SK-N-DZ (cell line): ENCODE measurements at regions not wholly inside any gene's neighbourhood (a gene's known extent, or its start where the extent isn't known, plus 50 kb on each side); places are given as distances from the start of the nearest gene placed in this dataset.

ENCODE experiments used
- DNase-seq: peaks from one replicate; pipeline ENCODE4 v3.0.0-alpha.2; 2015; ENCODE audit warnings: low spot score

DNA sequence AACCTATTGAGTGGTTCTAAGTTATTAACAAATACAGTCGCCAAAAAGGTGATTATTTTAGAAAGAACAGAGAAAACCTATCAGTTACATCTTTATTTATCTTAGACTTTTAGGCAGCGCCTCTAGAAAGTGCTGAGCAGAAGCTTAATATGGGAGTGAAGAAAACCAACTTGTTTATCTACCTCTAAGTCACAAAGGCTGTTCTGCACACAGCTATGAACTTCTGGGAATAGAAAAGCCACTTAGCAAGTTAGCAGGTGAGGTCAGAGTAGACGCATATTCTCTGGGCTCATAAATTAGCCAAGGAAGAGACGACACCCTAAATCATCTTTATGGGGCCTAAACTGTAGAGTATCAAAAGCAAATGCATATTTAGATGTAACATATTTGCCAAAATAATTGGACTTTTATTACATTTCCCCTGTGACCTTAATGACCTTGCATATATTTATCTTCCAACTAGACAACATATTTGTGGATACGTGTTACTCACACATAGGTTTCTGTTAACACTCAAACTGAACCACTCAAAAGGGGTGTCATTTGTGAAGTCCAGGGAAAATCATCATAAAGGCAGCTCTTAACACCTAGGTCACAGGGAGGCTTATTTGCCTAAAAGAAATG lies 267.1 kb downstream of the ADGB start:
- DNase-seq = no peak

- no peak for DNase-seq
Measured at GRCh38 chr6:146866731-146867414, 268.1 kb downstream of the ADGB start.

- DNase-seq = no peak
Measured at GRCh38 chr6:146868671-146869209, 270.0 kb downstream of the ADGB start.

GRCh38 chr6:146870760-146871159 lies 272.0 kb downstream of the ADGB start:
- no peak for DNase-seq

- no peak for DNase-seq
Measured at GRCh38 chr6:146871611-146872425, 273.0 kb downstream of the ADGB start.

GRCh38 chr6:146872426-146872785 lies 273.6 kb downstream of the ADGB start:
- DNase-seq = no peak

DNA sequence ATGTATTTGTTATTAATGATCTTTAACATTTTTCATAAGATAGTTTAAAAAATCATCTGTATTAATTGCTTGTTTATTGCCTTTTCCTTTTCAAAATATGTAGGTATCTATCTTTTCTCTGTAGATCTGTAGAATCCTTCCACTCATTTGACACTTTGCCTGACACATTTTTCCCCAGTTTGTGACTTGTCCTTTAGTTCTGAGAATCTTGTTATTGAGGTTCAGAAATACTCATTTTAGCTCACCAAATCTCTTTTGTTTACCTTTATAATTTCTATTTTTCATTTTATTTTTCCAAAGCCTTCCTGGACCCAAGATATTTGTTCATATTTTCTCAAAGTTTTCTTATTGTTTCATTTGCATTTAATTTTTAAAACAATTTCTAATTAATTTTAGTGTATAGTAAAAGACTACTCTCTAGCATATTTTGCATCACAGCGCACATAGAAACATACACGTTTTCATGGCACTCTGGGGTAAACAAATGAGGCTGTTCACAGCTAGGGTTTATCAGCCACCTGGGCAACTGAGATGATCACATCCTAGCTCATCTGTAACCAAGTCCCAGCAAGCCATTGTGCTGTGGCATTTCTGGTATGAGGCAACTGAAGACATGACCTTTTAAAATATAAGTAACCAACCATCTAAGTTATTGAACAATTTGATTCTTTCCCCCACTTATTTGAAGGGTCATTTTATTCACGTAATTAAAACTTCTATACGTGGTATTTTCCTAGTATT lies 275.7 kb downstream of the ADGB start:
- DNase-seq = no peak

- no peak for DNase-seq
Measured at GRCh38 chr6:146875927-146876270, 277.1 kb downstream of the ADGB start.

DNA sequence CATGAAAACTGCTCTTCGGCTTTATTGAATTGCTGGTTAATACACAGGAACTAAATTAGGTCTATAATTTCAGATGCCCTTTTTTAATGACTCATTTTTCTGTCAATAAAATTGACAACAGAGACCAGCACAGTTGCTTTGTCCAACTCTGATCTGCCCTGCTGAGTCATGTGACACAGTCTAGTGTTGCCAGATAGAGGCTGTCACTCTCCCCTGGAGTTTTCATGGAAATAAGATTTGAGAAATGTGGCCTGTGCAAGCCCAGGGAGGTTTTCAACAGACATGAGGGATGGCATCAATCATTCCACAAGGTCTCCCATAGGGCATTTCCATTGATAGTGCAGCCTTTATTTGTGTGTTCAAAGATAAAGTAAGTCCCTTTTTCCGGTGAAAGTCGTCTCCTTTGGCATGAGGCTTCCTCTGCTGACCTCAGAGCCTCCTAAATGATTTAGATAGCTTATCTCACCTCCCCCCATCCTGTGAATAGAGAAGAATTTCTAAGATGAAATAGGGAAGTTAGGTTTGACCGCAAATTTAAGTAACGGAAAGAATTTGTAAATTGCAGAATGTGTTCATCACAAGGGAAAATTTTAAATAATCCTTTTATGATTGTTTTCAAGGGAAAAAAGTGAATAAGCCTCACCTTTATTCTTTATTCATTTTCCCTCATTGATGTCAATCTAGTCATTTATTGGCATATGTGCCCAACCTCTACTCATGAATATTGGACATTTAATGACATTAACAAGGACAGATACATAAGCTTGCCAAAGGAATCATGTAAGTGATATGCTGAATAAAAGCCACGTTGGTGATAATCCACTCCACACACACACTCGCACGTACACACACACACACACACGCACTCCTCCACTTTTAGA lies 277.7 kb downstream of the ADGB start:
- DNase-seq = peak; percentile 64

- no peak for DNase-seq
Measured at GRCh38 chr6:146878168-146878951, 279.6 kb downstream of the ADGB start.

DNA sequence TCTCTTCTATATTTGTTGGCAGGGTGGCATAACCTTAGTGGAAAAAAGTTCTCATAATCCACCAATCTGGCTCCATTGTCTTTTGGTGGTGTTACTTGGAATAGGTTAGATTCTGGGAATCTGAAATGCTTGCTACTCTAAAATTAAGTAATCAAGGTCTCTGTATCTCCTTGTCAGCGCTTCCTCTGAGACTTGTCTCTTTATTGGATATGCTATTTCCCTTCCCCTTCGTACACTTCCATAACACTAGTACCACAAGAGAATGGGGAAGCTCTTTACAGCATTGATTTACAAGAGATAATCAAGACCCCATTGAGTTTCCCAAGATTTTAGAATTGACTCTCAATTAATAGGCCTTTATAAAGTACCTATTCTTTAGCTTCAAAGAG lies 280.2 kb downstream of the ADGB start:
- no peak for DNase-seq

DNA sequence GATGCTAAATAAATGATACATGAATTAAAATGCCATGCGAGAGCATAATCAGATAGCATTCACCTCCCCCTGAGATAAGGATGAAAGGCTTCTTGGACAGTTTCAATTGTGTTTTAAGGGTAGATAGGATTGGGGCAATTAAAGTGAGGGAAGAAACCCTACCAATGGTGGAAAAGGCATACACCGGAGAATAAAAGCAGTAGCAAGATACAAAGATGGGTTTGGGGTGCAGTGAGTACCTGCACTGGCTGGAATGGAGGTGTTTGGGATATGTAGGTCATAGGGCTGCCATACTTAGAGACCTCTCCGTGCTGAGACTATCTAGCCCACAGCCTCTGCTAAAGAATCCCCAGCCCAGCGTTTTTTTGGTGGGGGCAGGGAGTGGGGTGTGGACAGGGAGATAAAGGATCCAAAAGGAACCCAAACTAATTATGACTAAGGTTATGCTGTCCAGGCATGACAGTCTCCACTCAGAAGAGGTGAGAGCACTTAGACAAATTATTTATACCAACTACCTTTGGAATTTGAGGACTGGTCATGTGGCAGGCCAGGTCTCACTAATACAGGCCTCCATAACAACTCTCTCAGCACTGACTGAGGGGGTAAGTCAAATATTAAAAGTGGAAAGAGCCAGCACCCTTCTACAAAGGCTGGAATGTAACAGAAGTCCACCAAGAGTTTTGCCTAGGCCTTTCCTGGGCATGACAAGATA lies 280.8 kb downstream of the ADGB start:
- DNase-seq = no peak

GRCh38 chr6:146881228-146882181 lies 282.7 kb downstream of the ADGB start:
- DNase-seq = peak; percentile 37

- no peak for DNase-seq
Measured at GRCh38 chr6:146883640-146884531, 285.1 kb downstream of the ADGB start.

- no peak for DNase-seq
Measured at GRCh38 chr6:146884728-146885127, 286.0 kb downstream of the ADGB start.

- DNase-seq = no peak
Measured at GRCh38 chr6:146885708-146886457, 287.1 kb downstream of the ADGB start.
